OCI-LY7 (cell line): ENCODE measurements at regions not wholly inside any gene's neighbourhood (a gene's known extent, or its start where the extent isn't known, plus 50 kb on each side); places are given as distances from the start of the nearest gene placed in this dataset.

Source experiments
- BruUV-seq: library from RNA; stranded (reverse); fragments of 400-500 nt; replicated peaks from 2 replicates; lab custom pipeline; 2021; lab: Mats Ljungman, UMichigan
- CTCF ChIA-PET: fragments of 300-600 bp; sonication (Branson Sonifier 250); formaldehyde crosslinking; loops from one replicate; lab custom pipeline; 2022; ENCODE audit warnings: antibody characterized with exemption; ENCODE audit not compliant: unreplicated experiment; lab: Charles Lee
- POLR2A ChIA-PET: fragments of 300-600 bp; sonication (Branson Sonifier 250); formaldehyde crosslinking; loops from one replicate; lab custom pipeline; 2022; ENCODE audit warnings: antibody characterized with exemption; lab: Charles Lee
- DNase-seq: peaks from one replicate; pipeline ENCODE4 v3.0.0-alpha.2; 2015; ENCODE audit warnings: low spot score
- H2AFZ ChIP-seq: fragments of 200-600 bp; sonication (generic), shearing (Covaris generic); 2 replicates; pipeline ENCODE4 v1.6.1; 2014; ENCODE audit warnings: mild to moderate bottlenecking, antibody characterized with exemption, low read length, moderate library complexity
- H3K27ac ChIP-seq: fragments of 200-600 bp; sonication (generic); 2 replicates; pipeline ENCODE4 v1.5.1; 2014; ENCODE audit warnings: mixed run types, low read depth, mild to moderate bottlenecking, moderate library complexity, low read length, inconsistent platforms; ENCODE audit not compliant: poor library complexity, severe bottlenecking
- H3K36me3 ChIP-seq: fragments of 200-600 bp; sonication (generic); 2 replicates; pipeline ENCODE4 v1.6.1; 2014; ENCODE audit warnings: mild to moderate bottlenecking, antibody characterized with exemption, low read length, moderate library complexity, mixed read lengths; ENCODE audit not compliant: insufficient read depth
- H3K4me1 ChIP-seq: fragments of 200-600 bp; sonication (generic); 2 replicates; pipeline ENCODE4 v1.5.1; 2014; ENCODE audit warnings: mild to moderate bottlenecking, low read length; ENCODE audit not compliant: insufficient read depth, poor library complexity, severe bottlenecking
- H3K4me2 ChIP-seq: fragments of 200-600 bp; sonication (generic); 2 replicates; pipeline ENCODE4 v1.6.1; 2014; ENCODE audit warnings: mild to moderate bottlenecking, low read length
- H3K4me3 ChIP-seq: fragments of 200-600 bp; sonication (generic); 2 replicates; pipeline ENCODE4 v1.5.1; 2014; ENCODE audit warnings: mild to moderate bottlenecking, low read depth, low read length; ENCODE audit not compliant: poor library complexity, severe bottlenecking
- H3K79me2 ChIP-seq: fragments of 200-600 bp; sonication (generic); 2 replicates; pipeline ENCODE4 v1.6.1; 2016; ENCODE audit warnings: low read depth, mild to moderate bottlenecking, low read length, moderate library complexity, mixed read lengths; ENCODE audit not compliant: insufficient read depth
- H3K9me2 ChIP-seq: fragments of 200-600 bp; sonication (generic); 2 replicates; pipeline ENCODE4 v1.6.1; 2016; ENCODE audit warnings: mild to moderate bottlenecking, low read length, mixed read lengths; ENCODE audit not compliant: insufficient read depth
- H3K9me3 ChIP-seq: fragments of 200-600 bp; sonication (generic); 2 replicates; pipeline ENCODE4 v1.6.1; 2014; ENCODE audit warnings: mild to moderate bottlenecking, mixed run types, low read length, mixed read lengths
- H4K20me1 ChIP-seq: fragments of 200-600 bp; sonication (generic); 2 replicates; pipeline ENCODE4 v1.6.1; 2014; ENCODE audit warnings: mild to moderate bottlenecking, antibody characterized with exemption, low read length, moderate library complexity, mixed read lengths; ENCODE audit not compliant: insufficient read depth
- EZH2phosphoT487 ChIP-seq: fragments of 200-600 bp; sonication (generic); IDR thresholded peaks from 2 replicates; pipeline ENCODE4 v1.6.1; 2018; ENCODE audit warnings: low read depth, borderline replicate concordance, mild to moderate bottlenecking, mixed run types, antibody characterized with exemption, low read length, moderate library complexity, mixed read lengths
- intact Hi-C: fragments of 100-400 bp; cut with micrococcal nuclease; formaldehyde crosslinking; loops from one replicate; pipeline ENCODE4 v1.10.0; 2022; ENCODE audit not compliant: unreplicated experiment
- TF ChIP-seq, protein P1 (sequence below): fragments of 200-600 bp; sonication (generic); conservative IDR thresholded peaks from 2 replicates; pipeline ENCODE4 v1.5.1; 2014; ENCODE audit warnings: mild to moderate bottlenecking, antibody characterized with exemption, low read length, moderate library complexity, mixed read lengths

DNA sequence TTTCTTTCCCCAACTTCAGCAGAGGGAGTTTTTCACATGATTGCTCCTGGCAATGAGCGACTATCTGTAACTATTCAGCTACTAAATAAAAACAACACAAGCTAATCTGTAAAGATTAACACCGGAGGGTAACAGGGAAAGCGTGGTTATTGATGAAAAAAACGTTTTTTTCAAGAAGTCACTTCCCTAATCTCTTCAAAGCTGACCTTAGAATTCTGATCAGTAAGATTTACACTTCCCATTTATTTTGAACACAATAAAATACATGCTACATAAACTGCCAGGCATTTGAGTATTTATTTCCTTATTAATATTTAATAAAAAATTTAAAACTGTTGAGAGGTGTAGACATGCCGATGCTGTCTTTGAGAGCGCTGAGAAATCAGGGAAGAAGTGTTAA lies 207.4 kb upstream of the HDAC4 start:
- no TSS peak for BruUV-seq
- POLR2A ChIA-PET, result no interaction called here

DNA sequence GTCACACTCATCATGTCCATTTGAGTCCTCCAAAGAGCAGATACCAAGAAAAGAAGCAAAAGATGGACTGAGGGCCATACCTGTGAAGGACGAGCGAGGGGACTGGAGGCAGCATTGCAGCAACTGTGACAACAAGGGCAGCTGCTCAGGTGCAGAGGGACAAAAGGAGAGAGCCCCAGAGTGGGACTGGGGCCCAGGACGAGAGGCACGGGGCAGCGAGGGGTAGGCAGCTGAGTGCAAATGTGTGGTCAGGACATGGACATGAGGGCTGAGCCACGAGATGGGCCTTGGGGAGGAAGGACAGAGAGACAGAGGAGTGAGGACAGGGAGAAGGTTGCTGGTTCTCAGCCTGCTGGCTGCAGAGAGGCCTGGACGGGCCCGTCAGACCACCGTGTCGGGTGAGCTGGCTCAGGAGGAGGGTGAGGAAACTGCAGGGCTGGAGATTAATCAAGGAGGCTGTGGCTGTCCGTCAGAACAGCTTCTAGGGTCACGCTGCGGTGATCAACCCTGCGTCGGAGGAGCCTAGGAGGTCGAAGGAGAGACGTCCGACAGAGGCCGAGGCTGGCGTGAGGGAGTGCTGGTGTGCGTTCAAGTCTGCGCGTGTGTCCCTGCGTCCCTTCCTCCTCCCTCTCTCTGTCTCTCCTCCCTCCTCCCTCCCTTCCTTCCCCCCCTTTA lies 206.8 kb upstream of the HDAC4 start:
- Histone ChIP-seq H3K27ac (no peak overlapping the region), H4K20me1 (no peaks in the 10 kb centered on the region), H3K4me2 (no peak overlapping the region), H2AFZ (no peak overlapping the region), H3K79me2 (no peaks in the 10 kb centered on the region), H3K9me3 (no peaks in the 10 kb centered on the region), H3K36me3 (no peaks in the 10 kb centered on the region), H3K9me2 (no peaks in the 10 kb centered on the region), H3K4me3 (no peak overlapping the region), H3K4me1 (no peaks in the 10 kb centered on the region)
- intact Hi-C loops, result no loop called here
- ChIA-PET CTCF (no interaction called here), POLR2A (no interaction called here)
- TF ChIP-seq, protein P1, sequence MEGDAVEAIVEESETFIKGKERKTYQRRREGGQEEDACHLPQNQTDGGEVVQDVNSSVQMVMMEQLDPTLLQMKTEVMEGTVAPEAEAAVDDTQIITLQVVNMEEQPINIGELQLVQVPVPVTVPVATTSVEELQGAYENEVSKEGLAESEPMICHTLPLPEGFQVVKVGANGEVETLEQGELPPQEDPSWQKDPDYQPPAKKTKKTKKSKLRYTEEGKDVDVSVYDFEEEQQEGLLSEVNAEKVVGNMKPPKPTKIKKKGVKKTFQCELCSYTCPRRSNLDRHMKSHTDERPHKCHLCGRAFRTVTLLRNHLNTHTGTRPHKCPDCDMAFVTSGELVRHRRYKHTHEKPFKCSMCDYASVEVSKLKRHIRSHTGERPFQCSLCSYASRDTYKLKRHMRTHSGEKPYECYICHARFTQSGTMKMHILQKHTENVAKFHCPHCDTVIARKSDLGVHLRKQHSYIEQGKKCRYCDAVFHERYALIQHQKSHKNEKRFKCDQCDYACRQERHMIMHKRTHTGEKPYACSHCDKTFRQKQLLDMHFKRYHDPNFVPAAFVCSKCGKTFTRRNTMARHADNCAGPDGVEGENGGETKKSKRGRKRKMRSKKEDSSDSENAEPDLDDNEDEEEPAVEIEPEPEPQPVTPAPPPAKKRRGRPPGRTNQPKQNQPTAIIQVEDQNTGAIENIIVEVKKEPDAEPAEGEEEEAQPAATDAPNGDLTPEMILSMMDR, result no peak
- TF ChIP-seq EZH2phosphoT487, result no peak
- BruUV-seq, result no TSS peak
- no peak for DNase-seq

More for the DNA sequence above, 207.4 kb upstream of the HDAC4 start:
- Histone ChIP-seq H3K9me3 (no peaks in the 10 kb centered on the region), H3K27ac (no peak overlapping the region), H3K9me2 (no peaks in the 10 kb centered on the region), H3K4me2 (no peak overlapping the region), H4K20me1 (no peaks in the 10 kb centered on the region), H3K36me3 (no peaks in the 10 kb centered on the region), H3K4me1 (no peaks in the 10 kb centered on the region), H3K4me3 (no peak overlapping the region), H3K79me2 (no peaks in the 10 kb centered on the region), H2AFZ (no peak overlapping the region)
- DNase-seq, result no peak
- CTCF ChIA-PET, result no interaction called here
- intact Hi-C loops, result no loop called here
- no peak for TF ChIP-seq EZH2phosphoT487
- TF ChIP-seq, protein P1, result no peak

DNA sequence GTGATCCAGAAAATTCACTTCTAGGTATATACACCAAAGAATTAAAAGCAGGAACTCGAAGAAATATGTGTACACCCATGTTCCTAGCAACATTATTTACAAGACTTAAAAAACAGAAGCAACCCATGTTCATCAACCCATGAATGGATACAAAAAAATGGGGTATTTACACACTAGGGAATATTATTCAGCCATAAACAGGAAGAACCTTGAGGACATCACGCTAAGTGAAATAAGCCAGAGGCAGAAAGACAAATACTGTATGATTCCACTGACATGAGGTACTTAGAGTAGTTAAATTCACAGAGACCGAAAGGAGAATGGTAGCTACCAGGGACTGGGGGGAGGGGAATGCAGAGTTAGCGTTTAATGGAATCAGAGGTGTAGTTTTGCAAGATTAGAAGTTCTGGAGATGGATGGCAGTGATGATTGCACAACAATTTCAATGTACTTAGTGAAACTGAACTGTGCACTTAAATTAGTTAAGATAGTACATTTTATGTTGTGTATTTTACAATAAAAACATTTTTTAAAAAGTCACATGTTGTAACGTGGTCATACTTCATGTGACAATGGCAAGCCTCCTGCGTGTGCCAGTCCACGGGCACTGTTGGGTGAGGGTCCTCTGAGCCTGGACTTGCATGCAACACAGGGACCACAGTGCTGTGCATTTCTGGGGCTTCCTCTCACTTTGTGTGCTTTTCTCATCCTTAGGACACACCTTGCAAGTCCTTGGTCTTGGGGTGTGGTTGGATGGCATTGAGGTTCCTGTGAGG lies 206.1 kb upstream of the HDAC4 start:
- H3K79me2 ChIP-seq, result no peaks in the 10 kb centered on the region
- H4K20me1 ChIP-seq, result no peaks in the 10 kb centered on the region
- no peaks in the 10 kb centered on the region for H3K4me1 ChIP-seq
- H3K9me2 ChIP-seq, result no peaks in the 10 kb centered on the region
- H3K27ac ChIP-seq, result no peak overlapping the region
- POLR2A ChIA-PET, result no interaction called here
- H3K4me3 ChIP-seq, result no peak overlapping the region
- no TSS peak for BruUV-seq
- no peaks in the 10 kb centered on the region for H3K36me3 ChIP-seq
- CTCF ChIA-PET, result no interaction called here
- TF ChIP-seq EZH2phosphoT487, result no peak
- TF ChIP-seq, protein P1, result no peak
- no peak overlapping the region for H3K4me2 ChIP-seq
- no peak for DNase-seq
- no peaks in the 10 kb centered on the region for H3K9me3 ChIP-seq
- H2AFZ ChIP-seq, result no peak overlapping the region
- intact Hi-C loops, result no loop called here
